Neuronal stem cell (in vitro differentiated cells): ENCODE measurements at regions not wholly inside any gene's neighbourhood (a gene's known extent, or its start where the extent isn't known, plus 50 kb on each side); places are given as distances from the start of the nearest gene placed in this dataset.

Source experiments
- DNase-seq: peaks from one replicate; pipeline ENCODE4 v3.0.0-alpha.2; 2013; ENCODE audit warnings: low spot score
- H2AFZ ChIP-seq: one replicate; pipeline ENCODE4 v1.6.1; 2013; ENCODE audit warnings: mild to moderate bottlenecking, low read length, inconsistent platforms
- H2AK5ac ChIP-seq: 2 replicates; pipeline ENCODE4 v1.6.1; 2013; ENCODE audit warnings: low read depth, mild to moderate bottlenecking, inconsistent platforms, low read length, moderate library complexity, mixed read lengths
- H2BK120ac ChIP-seq: 2 replicates; pipeline ENCODE4 v1.6.1; 2013; ENCODE audit warnings: low read depth, mild to moderate bottlenecking, inconsistent platforms, low read length, moderate library complexity, mixed read lengths
- H2BK12ac ChIP-seq: one replicate; pipeline ENCODE4 v1.6.1; 2013; ENCODE audit warnings: low read length, inconsistent platforms
- H2BK15ac ChIP-seq: 2 replicates; pipeline ENCODE4 v1.6.1; 2013; ENCODE audit warnings: mild to moderate bottlenecking, low read length, inconsistent platforms, mixed read lengths
- H2BK5ac ChIP-seq: one replicate; pipeline ENCODE4 v1.6.1; 2013; ENCODE audit warnings: inconsistent platforms, mild to moderate bottlenecking, low read length, moderate library complexity
- H3K14ac ChIP-seq: one replicate; pipeline ENCODE4 v1.6.1; 2013; ENCODE audit warnings: low read length, inconsistent platforms
- H3K18ac ChIP-seq: 2 replicates; pipeline ENCODE4 v1.6.1; 2013; ENCODE audit warnings: low read length, inconsistent platforms
- H3K23ac ChIP-seq: 2 replicates; pipeline ENCODE4 v1.6.1; 2013; ENCODE audit warnings: low read depth, mild to moderate bottlenecking, mixed read lengths, low read length, inconsistent platforms; ENCODE audit not compliant: poor library complexity
- H3K27ac ChIP-seq: replicated peaks from 3 replicates; pipeline ENCODE4 v1.5.1; 2013; ENCODE audit warnings: low read length, inconsistent platforms
- H3K27me3 ChIP-seq, 3 experiments: 2 replicates each; pipeline ENCODE4 v1.6.1; 2013; ENCODE audit warnings: low read length in 3 of 3, mild to moderate bottlenecking in 2 of 3, inconsistent platforms in 1 of 3, low read depth in 1 of 3, mixed read lengths in 1 of 3, moderate library complexity in 1 of 3; ENCODE audit not compliant: control insufficient read depth in 3 of 3, insufficient read depth in 3 of 3
- H3K36me3 ChIP-seq, 2 donors: replicated peaks in 1 of 2; 2 replicates each; pipeline ENCODE4 v1.6.1; 2013; ENCODE audit warnings: low read length in 2 of 2; ENCODE audit not compliant: control insufficient read depth in 2 of 2, insufficient read depth in 2 of 2
- H3K4ac ChIP-seq: 2 replicates; pipeline ENCODE4 v1.6.1; 2013; ENCODE audit warnings: inconsistent platforms, mild to moderate bottlenecking, low read length, moderate library complexity
- H3K4me1 ChIP-seq, 2 donors: 1 replicate in 1 of 2; 2 replicates in 1 of 2; pipeline ENCODE4 v1.6.1; 2013; ENCODE audit warnings: low read length in 2 of 2, low read depth in 1 of 2; ENCODE audit not compliant: control insufficient read depth in 2 of 2, insufficient read depth in 1 of 2
- H3K4me2 ChIP-seq: one replicate; pipeline ENCODE4 v1.6.1; 2013; ENCODE audit warnings: mild to moderate bottlenecking, low read length, inconsistent platforms; ENCODE audit not compliant: insufficient read depth, poor library complexity, severe bottlenecking
- H3K4me3 ChIP-seq, 2 donors: 2 replicates each; pipeline ENCODE4 v1.5.1; 2013; ENCODE audit warnings: low read length in 2 of 2, mild to moderate bottlenecking in 2 of 2, inconsistent platforms in 1 of 2, moderate library complexity in 1 of 2
- H3K79me1 ChIP-seq: one replicate; pipeline ENCODE4 v1.6.1; 2013; ENCODE audit warnings: low read depth, mild to moderate bottlenecking, inconsistent platforms, low read length, moderate library complexity
- H3K9ac ChIP-seq: one replicate; pipeline ENCODE4 v1.6.1; 2013; ENCODE audit warnings: mild to moderate bottlenecking, low read depth, low read length, inconsistent platforms; ENCODE audit not compliant: poor library complexity
- H3K9me3 ChIP-seq, 2 donors: replicated peaks in 1 of 2; 2 replicates each; pipeline versions ENCODE3 to v1.6.1; 2013; ENCODE audit warnings: low read length in 2 of 2, mild to moderate bottlenecking in 2 of 2, inconsistent platforms in 1 of 2, low read depth in 1 of 2, mixed read lengths in 1 of 2, moderate library complexity in 1 of 2; ENCODE audit not compliant: control insufficient read depth in 2 of 2, insufficient read depth in 1 of 2
- H4K8ac ChIP-seq: one replicate; pipeline ENCODE4 v1.6.1; 2013; ENCODE audit warnings: low read depth, mild to moderate bottlenecking, inconsistent platforms, low read length, moderate library complexity
- H4K91ac ChIP-seq: one replicate; pipeline ENCODE4 v1.6.1; 2013; ENCODE audit warnings: low read length, low read depth, mild to moderate bottlenecking, inconsistent platforms; ENCODE audit not compliant: poor library complexity
- WGBS, 2 donors: extraction: QIAGEN DNeasy Blood & Tissue Kit; methylation state at CpG; one replicate each; pipeline ENCODE4 v1.1.7; 2013; ENCODE audit warnings: missing lambda C conversion rate in 2 of 2, mixed read lengths in 1 of 2; ENCODE audit not compliant: insufficient read length in 2 of 2, insufficient replicate concordance in 1 of 2; ENCODE audit errors: extremely low coverage in 2 of 2; 5-methylcytosine and 5-hydroxymethylcytosine counted together

DNA sequence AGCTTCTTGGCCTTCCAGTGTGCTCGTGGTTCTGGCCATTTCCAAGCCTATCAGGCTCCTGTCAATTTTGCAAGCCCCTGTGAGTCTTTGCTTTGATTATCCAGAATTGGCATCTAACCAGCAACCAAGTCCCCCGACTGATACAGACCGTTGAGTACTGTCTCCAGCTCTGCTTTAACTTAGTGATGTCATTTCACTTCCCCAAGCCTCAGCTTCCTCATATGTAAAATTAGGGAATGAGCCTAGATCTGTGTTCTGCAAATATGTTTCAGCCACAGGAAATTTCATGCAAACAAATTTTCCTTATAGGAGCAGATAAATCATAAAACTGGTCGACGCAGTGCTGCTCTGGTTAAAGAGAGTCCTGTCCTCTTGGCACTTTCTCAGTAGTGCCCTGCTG is 60.1 kb upstream of the WSB1 start:
- Histone ChIP-seq H3K27me3 (no peaks in the 10 kb centered on the region), H2BK5ac (no peak overlapping the region), H2BK120ac (no peak overlapping the region), H3K4me3 (no peak overlapping the region), H4K8ac (no peak overlapping the region), H2BK12ac (no peak overlapping the region), H3K79me1 (peaks cover 1% of the 10 kb centered on the region), H3K14ac (no peak overlapping the region), H2AK5ac (no peak overlapping the region), H3K9ac (no peak overlapping the region), H2AFZ (peak overlapping the region; percentile 22), H3K27ac (no peak overlapping the region), H3K23ac (no peak overlapping the region), H3K4me1 (no peaks in the 10 kb centered on the region), H2BK15ac (no peak overlapping the region), H3K4me2 (no peak overlapping the region), H3K18ac (no peak overlapping the region), H3K4ac (no peak overlapping the region), H4K91ac (no peak overlapping the region), H3K9me3 (no peaks in the 10 kb centered on the region), H3K36me3 (no peaks in the 10 kb centered on the region)
- DNase-seq: no peak
- no CpG with 5 or more reads among the region's 5 CpGs for WGBS, 2 donors

DNA sequence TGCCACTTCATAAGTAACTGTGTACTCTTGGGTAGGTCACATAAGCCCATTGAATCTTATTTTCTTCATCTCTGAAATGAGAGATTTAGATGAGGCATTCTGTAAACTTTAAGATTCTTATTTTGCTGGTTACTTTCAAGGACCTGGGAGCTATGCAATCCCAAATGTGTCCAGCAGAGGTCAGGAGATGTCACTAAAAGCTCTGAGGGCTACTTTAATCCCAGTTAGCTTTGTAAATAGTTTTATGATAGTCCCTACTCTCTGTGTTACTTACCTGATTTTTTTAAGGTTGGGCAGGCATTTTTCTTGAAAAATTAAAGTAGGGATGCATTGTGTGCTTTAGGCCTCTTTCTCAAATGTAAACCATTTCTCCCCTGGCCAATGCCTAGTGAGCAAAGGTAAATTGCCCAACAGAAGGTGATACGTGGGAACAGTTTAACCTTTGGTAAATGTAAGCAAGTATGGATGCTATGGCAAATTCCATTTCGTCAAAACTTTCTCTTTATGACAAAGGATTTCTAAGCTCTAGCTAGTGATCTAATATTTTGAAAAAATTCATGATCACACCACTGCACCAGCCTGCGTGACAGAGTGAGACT is 57.1 kb upstream of the WSB1 start:
- Histone ChIP-seq H3K27me3 (peaks cover 0 to 3% (median 0%) of the 10 kb centered on the region in 3 experiments), H2BK12ac (no peak overlapping the region), H2BK15ac (no peak overlapping the region), H2AK5ac (no peak overlapping the region), H3K4ac (no peak overlapping the region), H3K4me1 (no peaks in the 10 kb centered on the region), H3K14ac (no peak overlapping the region), H3K23ac (no peak overlapping the region), H3K9me3 (no peaks in the 10 kb centered on the region), H2BK120ac (no peak overlapping the region), H3K18ac (no peak overlapping the region), H2BK5ac (no peak overlapping the region), H4K8ac (no peak overlapping the region), H3K79me1 (peaks cover 1% of the 10 kb centered on the region), H3K27ac (no peak overlapping the region), H3K36me3 (no peaks in the 10 kb centered on the region), H3K9ac (no peak overlapping the region), H2AFZ (no peak overlapping the region), H3K4me2 (no peak overlapping the region), H3K4me3 (no peak overlapping the region), H4K91ac (no peak overlapping the region)
- DNase-seq: peak; percentile 65
- WGBS, 2 donors: no CpG with 5 or more reads among the region's 3 CpGs

DNA sequence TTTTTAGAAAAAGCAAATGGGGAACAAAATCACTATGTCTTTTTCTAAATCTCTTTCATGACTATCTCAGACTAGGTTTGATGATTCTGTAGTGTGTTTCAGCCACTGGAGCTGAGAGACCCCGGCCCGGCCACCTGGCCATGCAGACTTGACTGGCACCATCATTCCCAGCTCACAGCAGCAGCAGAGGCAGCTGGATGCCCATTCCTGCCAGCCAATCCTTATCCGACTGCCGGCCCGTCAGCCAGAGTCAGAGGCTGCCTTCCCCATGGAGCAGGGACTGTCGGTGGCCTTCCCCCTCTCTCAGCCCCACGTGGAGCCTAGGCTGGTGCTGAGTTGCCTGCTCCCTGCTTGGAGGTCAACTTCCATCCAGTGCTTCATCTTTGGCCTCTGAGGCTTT is 56.0 kb upstream of the WSB1 start:
- WGBS, 2 donors: no CpG with 5 or more reads among the region's 7 CpGs
- Histone ChIP-seq H2BK5ac (no peak overlapping the region), H3K79me1 (no peaks in the 10 kb centered on the region), H3K27me3 (peaks cover 0 to 7% (median 0%) of the 10 kb centered on the region in 3 experiments), H3K4me2 (no peak overlapping the region), H4K91ac (no peak overlapping the region), H3K4me1 (no peaks in the 10 kb centered on the region), H3K14ac (no peak overlapping the region), H3K4me3 (no peak overlapping the region), H2AFZ (no peak overlapping the region), H2BK12ac (no peak overlapping the region), H2BK15ac (no peak overlapping the region), H3K36me3 (no peaks in the 10 kb centered on the region), H2AK5ac (peak overlapping the region; percentile 90), H4K8ac (no peak overlapping the region), H2BK120ac (no peak overlapping the region), H3K18ac (no peak overlapping the region), H3K27ac (no peak overlapping the region), H3K23ac (no peak overlapping the region), H3K9me3 (no peaks in the 10 kb centered on the region), H3K4ac (no peak overlapping the region), H3K9ac (no peak overlapping the region)
- no peak for DNase-seq

GRCh38 chr17:27239046-27239445 is 54.9 kb upstream of the WSB1 start:
- Histone ChIP-seq H3K9ac (no peak overlapping the region), H2AFZ (no peak overlapping the region), H3K23ac (no peak overlapping the region), H2BK12ac (no peak overlapping the region), H3K4me3 (no peak overlapping the region), H2BK5ac (no peak overlapping the region), H3K27ac (no peak overlapping the region), H2BK120ac (no peak overlapping the region), H3K4ac (no peak overlapping the region), H3K9me3 (no peaks in the 10 kb centered on the region), H2AK5ac (no peak overlapping the region), H4K91ac (no peak overlapping the region), H3K18ac (peak overlapping the region; percentile 13), H3K27me3 (peaks cover 0 to 16% (median 0%) of the 10 kb centered on the region in 3 experiments), H4K8ac (no peak overlapping the region), H2BK15ac (peak overlapping the region; percentile 88), H3K4me1 (peaks cover 0 to under 1% of the 10 kb centered on the region in 2 donors), H3K79me1 (no peaks in the 10 kb centered on the region), H3K4me2 (no peak overlapping the region), H3K14ac (no peak overlapping the region), H3K36me3 (no peaks in the 10 kb centered on the region)
- DNase-seq: no peak
- WGBS, 2 donors: no CpG with 5 or more reads among the region's 5 CpGs
